RWPE2 (cell line): ENCODE measurements at regions not wholly inside any gene's neighbourhood (a gene's known extent, or its start where the extent isn't known, plus 50 kb on each side); places are given as distances from the start of the nearest gene placed in this dataset.

Source experiments
- ATAC-seq: fragments of 200-7000 bp; cut with Tn5 transposase; 3 replicates; pipeline ENCODE4 v1.9.1; 2021; ENCODE audit warnings: low read depth
- DNase-seq: peaks from one replicate; pipeline ENCODE4 v3.0.0-alpha.2; 2020; ENCODE audit warnings: low spot score
- H3K27ac ChIP-seq: fragments of 450-650 bp; 2 replicates; pipeline ENCODE4 v1.5.1; 2017; ENCODE audit warnings: mild to moderate bottlenecking; ENCODE audit not compliant: poor library complexity, severe bottlenecking
- H3K27me3 ChIP-seq: fragments of 250-450 bp; sonication (Bioruptor Pico); 2 replicates; pipeline ENCODE4 v1.5.1; 2021; ENCODE audit warnings: mild to moderate bottlenecking, moderate library complexity; ENCODE audit not compliant: insufficient read depth, poor library complexity, severe bottlenecking
- H3K36me3 ChIP-seq: fragments of 250-450 bp; sonication (Bioruptor Pico); 2 replicates; pipeline ENCODE4 v1.5.1; 2020; ENCODE audit warnings: low read depth, mild to moderate bottlenecking, moderate library complexity
- H3K4me1 ChIP-seq: fragments of 250-450 bp; sonication (Bioruptor Pico); 2 replicates; pipeline ENCODE4 v1.5.1; 2021; ENCODE audit warnings: mild to moderate bottlenecking, moderate library complexity; ENCODE audit not compliant: insufficient read depth, poor library complexity, severe bottlenecking
- H3K4me3 ChIP-seq: fragments of 250-450 bp; sonication (Bioruptor Pico); 2 replicates; pipeline ENCODE4 v1.5.1; 2021; ENCODE audit warnings: mild to moderate bottlenecking, moderate library complexity; ENCODE audit not compliant: severe bottlenecking
- H3K9me3 ChIP-seq: fragments of 250-450 bp; sonication (Bioruptor Pico); 2 replicates; pipeline ENCODE4 v1.5.1; 2021; ENCODE audit warnings: mild to moderate bottlenecking, moderate library complexity; ENCODE audit not compliant: severe bottlenecking
- TF ChIP-seq, protein P1 (sequence below): fragments of 450-650 bp; IDR thresholded peaks from one replicate; pipeline ENCODE4 v1.5.1; 2017; ENCODE audit warnings: mild to moderate bottlenecking, moderate library complexity; ENCODE audit not compliant: poor library complexity, severe bottlenecking

DNA sequence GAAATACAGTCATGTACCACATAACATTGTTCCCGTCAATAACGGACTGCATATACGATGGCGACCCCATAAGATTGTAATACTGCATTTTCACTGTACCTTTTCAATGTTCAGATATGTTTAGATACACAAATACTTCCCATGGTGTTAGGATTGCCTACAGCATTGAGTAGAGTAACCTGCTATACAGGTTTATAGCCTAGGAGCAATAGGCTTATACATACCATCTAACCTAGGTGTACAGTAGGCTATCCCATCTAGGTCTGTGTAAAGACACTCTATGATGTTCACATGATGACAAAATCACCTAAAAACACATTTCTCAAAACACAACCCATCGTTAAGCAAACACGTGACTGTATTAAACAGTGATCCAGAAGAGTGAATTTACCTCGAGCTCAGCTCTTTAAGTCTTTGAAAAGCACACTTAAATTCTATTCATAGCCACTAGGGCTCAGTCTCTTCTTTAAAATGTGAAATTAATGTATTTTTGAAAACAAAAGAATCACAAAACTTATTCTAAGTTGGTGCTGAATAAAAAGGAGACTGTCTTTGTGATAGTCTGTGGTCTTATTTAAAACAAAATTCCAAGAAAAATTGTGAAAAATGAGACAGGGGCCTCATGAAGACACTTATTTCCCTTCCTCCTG lies 239.1 kb upstream of the ARID2 start:
- H3K4me3 ChIP-seq: no peak overlapping the region
- no peak overlapping the region for H3K27ac ChIP-seq
- H3K36me3 ChIP-seq: no peaks in the 10 kb centered on the region
- no peak for ATAC-seq
- no peak for DNase-seq
- TF ChIP-seq, protein P1, sequence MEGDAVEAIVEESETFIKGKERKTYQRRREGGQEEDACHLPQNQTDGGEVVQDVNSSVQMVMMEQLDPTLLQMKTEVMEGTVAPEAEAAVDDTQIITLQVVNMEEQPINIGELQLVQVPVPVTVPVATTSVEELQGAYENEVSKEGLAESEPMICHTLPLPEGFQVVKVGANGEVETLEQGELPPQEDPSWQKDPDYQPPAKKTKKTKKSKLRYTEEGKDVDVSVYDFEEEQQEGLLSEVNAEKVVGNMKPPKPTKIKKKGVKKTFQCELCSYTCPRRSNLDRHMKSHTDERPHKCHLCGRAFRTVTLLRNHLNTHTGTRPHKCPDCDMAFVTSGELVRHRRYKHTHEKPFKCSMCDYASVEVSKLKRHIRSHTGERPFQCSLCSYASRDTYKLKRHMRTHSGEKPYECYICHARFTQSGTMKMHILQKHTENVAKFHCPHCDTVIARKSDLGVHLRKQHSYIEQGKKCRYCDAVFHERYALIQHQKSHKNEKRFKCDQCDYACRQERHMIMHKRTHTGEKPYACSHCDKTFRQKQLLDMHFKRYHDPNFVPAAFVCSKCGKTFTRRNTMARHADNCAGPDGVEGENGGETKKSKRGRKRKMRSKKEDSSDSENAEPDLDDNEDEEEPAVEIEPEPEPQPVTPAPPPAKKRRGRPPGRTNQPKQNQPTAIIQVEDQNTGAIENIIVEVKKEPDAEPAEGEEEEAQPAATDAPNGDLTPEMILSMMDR: no peak
- H3K27me3 ChIP-seq: no peaks in the 10 kb centered on the region
- H3K4me1 ChIP-seq: no peaks in the 10 kb centered on the region
- H3K9me3 ChIP-seq: no peaks in the 10 kb centered on the region

DNA sequence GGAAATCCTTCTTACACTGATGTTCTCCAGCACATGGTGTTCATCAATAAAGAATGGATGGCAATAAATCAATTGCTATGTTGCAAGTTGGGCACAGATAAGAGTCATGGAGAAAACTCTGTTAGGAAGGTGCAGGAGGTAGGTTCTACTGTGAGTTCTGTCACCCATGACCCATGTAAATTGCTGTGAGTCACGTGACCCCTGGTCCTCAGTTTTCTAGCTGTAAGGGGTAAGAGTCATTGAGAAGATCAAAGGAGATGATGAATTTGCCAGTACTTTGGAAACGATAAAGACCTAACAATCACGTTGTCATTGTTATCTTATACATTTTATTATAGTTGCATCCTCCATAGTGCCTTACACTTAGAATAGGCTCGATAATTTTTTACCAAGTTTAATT lies 235.2 kb upstream of the ARID2 start:
- Histone ChIP-seq H3K4me1 (no peaks in the 10 kb centered on the region), H3K27me3 (no peaks in the 10 kb centered on the region), H3K36me3 (no peaks in the 10 kb centered on the region), H3K4me3 (no peak overlapping the region), H3K9me3 (no peaks in the 10 kb centered on the region), H3K27ac (no peak overlapping the region)
- TF ChIP-seq, protein P1: no peak
- ATAC-seq: no peak
- DNase-seq: no peak

DNA sequence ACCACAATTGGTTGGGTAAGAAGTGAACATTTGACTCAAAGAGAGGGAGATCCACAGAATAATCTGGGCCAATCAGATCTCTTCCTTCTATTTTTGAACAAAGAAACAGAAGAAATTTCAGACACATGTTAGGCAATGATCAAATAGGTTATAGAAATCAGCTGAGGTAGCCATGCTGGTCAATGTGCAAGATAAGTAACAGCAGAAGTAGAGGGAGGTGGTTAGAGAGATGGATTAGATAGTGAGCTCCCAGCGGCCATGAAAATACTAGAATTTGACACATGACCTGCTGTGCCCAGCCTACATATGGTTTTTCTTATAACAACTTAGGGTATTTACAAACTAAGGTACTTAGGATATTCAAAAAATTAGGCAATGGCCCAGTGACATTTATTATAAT lies 230.9 kb upstream of the ARID2 start:
- Histone ChIP-seq H3K9me3 (no peaks in the 10 kb centered on the region), H3K4me3 (no peak overlapping the region), H3K4me1 (no peaks in the 10 kb centered on the region), H3K27ac (no peak overlapping the region), H3K36me3 (no peaks in the 10 kb centered on the region), H3K27me3 (no peaks in the 10 kb centered on the region)
- ATAC-seq: no peak
- TF ChIP-seq, protein P1: no peak
- no peak for DNase-seq

DNA sequence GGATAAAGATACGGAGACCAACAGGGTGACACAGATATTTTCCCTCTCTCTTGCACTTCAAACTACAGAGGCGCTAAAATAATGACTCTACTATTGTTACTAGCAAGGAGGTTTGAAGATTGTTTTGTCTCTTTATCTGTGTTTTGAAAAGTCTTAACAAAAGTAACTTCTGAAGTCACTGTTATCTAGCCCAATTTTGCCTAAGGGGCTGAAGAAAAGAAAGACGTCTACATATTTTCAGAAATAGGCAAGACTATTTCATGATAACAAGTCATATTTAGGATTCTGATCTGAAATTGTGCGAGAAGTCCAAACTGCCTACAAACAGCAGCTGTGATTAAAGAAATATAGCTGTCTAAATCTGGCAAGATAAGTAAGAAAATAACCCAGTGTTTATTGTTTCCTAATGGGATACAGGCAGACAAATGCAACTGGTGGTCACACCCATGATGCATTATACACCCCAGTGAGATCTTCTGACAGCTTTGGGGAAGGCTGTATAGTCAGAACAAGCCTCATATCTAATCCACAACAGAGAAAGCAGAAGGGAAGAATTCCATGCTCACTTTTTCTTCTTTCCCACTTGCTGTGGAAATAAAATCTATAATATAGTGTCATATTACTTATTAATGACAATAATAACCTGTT lies 226.9 kb upstream of the ARID2 start:
- Histone ChIP-seq H3K4me3 (no peak overlapping the region), H3K27me3 (no peaks in the 10 kb centered on the region), H3K9me3 (no peaks in the 10 kb centered on the region), H3K4me1 (no peaks in the 10 kb centered on the region), H3K36me3 (no peaks in the 10 kb centered on the region), H3K27ac (no peak overlapping the region)
- no peak for ATAC-seq
- no peak for DNase-seq
- TF ChIP-seq, protein P1: no peak

DNA sequence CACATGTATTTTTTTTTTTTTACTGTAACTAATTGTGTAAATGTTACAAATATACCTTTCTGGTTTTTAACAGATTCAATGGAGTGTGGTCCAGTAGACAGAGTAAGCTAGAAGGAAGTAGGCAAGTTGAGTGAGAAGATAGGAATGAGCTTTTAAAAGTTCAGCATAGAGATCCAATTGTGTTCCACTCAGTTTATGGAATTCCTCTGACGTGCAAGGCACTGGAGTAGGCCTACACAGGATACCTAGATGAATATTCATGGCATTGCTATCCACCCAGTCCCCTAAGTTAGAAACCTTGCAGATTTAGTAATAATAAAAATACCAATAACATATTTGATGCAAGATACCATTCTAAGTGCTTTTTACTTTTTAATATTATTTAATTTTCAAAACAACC lies 225.6 kb upstream of the ARID2 start:
- H3K36me3 ChIP-seq: no peaks in the 10 kb centered on the region
- TF ChIP-seq, protein P1: no peak
- H3K27ac ChIP-seq: no peak overlapping the region
- H3K4me1 ChIP-seq: no peaks in the 10 kb centered on the region
- no peak for ATAC-seq
- no peak overlapping the region for H3K4me3 ChIP-seq
- H3K9me3 ChIP-seq: no peaks in the 10 kb centered on the region
- no peaks in the 10 kb centered on the region for H3K27me3 ChIP-seq
- DNase-seq: no peak
